Keratinocyte (primary cell): ENCODE measurements at regions not wholly inside any gene's neighbourhood (a gene's known extent, or its start where the extent isn't known, plus 50 kb on each side); places are given as distances from the start of the nearest gene placed in this dataset.

Experiments
- DNase-seq: peaks from one replicate; pipeline ENCODE4 v3.0.0-alpha.2; 2011; ENCODE audit warnings: low read depth, missing footprints, low spot score
- FAIRE-seq: peaks from 2 replicates; lab custom pipeline; 2011; peaks lifted over from hg19 to GRCh38; lab: Jason Lieb, UNC
- H2AFZ ChIP-seq: 2 replicates; pipeline ENCODE4 v1.6.0; 2012; ENCODE audit warnings: low read length, control low read depth, inconsistent platforms; ENCODE audit not compliant: control insufficient read depth
- H3K27ac ChIP-seq: 2 replicates; pipeline ENCODE4 v1.5.1; 2011; ENCODE audit warnings: low read length; ENCODE audit not compliant: control insufficient read depth, insufficient read depth
- H3K27me3 ChIP-seq: 3 replicates; pipeline ENCODE4 v1.6.0; 2011; ENCODE audit warnings: low read length; ENCODE audit not compliant: control insufficient read depth, insufficient read depth; ENCODE audit errors: extremely low read depth
- H3K36me3 ChIP-seq, 2 experiments: 2 replicates in 1 of 2; 3 replicates in 1 of 2; pipeline ENCODE4 v1.5.1; 2011; ENCODE audit warnings: low read length in 2 of 2, mild to moderate bottlenecking in 1 of 2; ENCODE audit not compliant: control insufficient read depth in 2 of 2, insufficient read depth in 2 of 2; ENCODE audit errors: extremely low read depth in 1 of 2
- H3K4me1 ChIP-seq: 3 replicates; pipeline ENCODE4 v1.5.1; 2011; ENCODE audit warnings: low read length; ENCODE audit not compliant: control insufficient read depth, insufficient read depth; ENCODE audit errors: extremely low read depth
- H3K4me2 ChIP-seq: 3 replicates; pipeline ENCODE4 v1.6.0; 2011; ENCODE audit warnings: low read depth, low read length; ENCODE audit not compliant: control insufficient read depth, insufficient read depth; ENCODE audit errors: extremely low read depth
- H3K4me3 ChIP-seq, 3 experiments: fragments of 200-600 bp in 1 of 3; sonication (generic) in 1 of 3; 2 replicates in 2 of 3; 3 replicates in 1 of 3; pipeline ENCODE4 v1.5.1; 2011 to 2016; ENCODE audit warnings: low read length in 3 of 3, mild to moderate bottlenecking in 3 of 3, control low read depth in 2 of 3, inconsistent platforms in 1 of 3, low read depth in 1 of 3, mixed read lengths in 1 of 3, mixed run types in 1 of 3, moderate library complexity in 1 of 3; ENCODE audit not compliant: control insufficient read depth in 2 of 3, insufficient read depth in 2 of 3; ENCODE audit errors: extremely low read depth in 1 of 3
- H3K79me2 ChIP-seq: 2 replicates; pipeline ENCODE4 v1.6.0; 2012; ENCODE audit warnings: low read length; ENCODE audit not compliant: control insufficient read depth, insufficient read depth
- H3K9ac ChIP-seq: 3 replicates; pipeline ENCODE4 v1.6.0; 2011; ENCODE audit warnings: low read length; ENCODE audit not compliant: control insufficient read depth, insufficient read depth; ENCODE audit errors: extremely low read depth
- H3K9me1 ChIP-seq: 3 replicates; pipeline ENCODE4 v1.6.0; 2011; ENCODE audit warnings: low read length; ENCODE audit not compliant: control insufficient read depth, insufficient read depth; ENCODE audit errors: extremely low read depth
- H3K9me3 ChIP-seq: 2 replicates; pipeline ENCODE4 v1.5.1; 2012; ENCODE audit warnings: low read depth, low read length; ENCODE audit not compliant: control insufficient read depth
- H4K20me1 ChIP-seq: 3 replicates; pipeline ENCODE4 v1.6.0; 2011; ENCODE audit warnings: low read length; ENCODE audit not compliant: control insufficient read depth, insufficient read depth; ENCODE audit errors: extremely low read depth
- CTCF ChIP-seq, 3 experiments: IDR thresholded peaks in 1 of 3; conservative IDR thresholded peaks in 1 of 3; optimal IDR thresholded peaks in 1 of 3; 2 replicates in 2 of 3; 3 replicates in 1 of 3; pipeline versions ENCODE3 to v1.5.1; 2011; ENCODE audit warnings: low read length in 3 of 3, mild to moderate bottlenecking in 3 of 3, moderate library complexity in 2 of 3, control low read depth in 1 of 3, inconsistent platforms in 1 of 3; ENCODE audit not compliant: insufficient read depth in 2 of 3; ENCODE audit errors: extremely low read depth in 1 of 3
- EZH2 ChIP-seq: IDR thresholded peaks from one replicate; pipeline ENCODE4 v1.6.1; 2012; ENCODE audit warnings: inconsistent platforms, mild to moderate bottlenecking, low read length, moderate library complexity
- dilution Hi-C: fragments of 300-500 bp; cut with MboI; formaldehyde crosslinking; loops from one replicate; pipeline ENCODE4 v1.7.0; 2020; ENCODE audit warnings: low sequenced_read_pairs; ENCODE audit not compliant: extremely low pct_ligation_motif_present

- TF ChIP-seq CTCF (optimal IDR thresholded peaks at IDR 0.05 in 1 of 3, IDR thresholded peaks at IDR 0.05 in 1 of 3, conservative IDR thresholded peaks at IDR 0.05 in 1 of 3; ENCODE audit: extremely low read depth in 1 of 3, insufficient read depth in 2 of 3, low read length in 3 of 3), result no peak
- no peak for TF ChIP-seq EZH2
- H3K4me1 ChIP-seq, result no peaks in the 10 kb centered on the region
- H3K79me2 ChIP-seq, result no peaks in the 10 kb centered on the region
- H3K9me3 ChIP-seq, result no peaks in the 10 kb centered on the region
- DNase-seq, result no peak
- peaks cover under 1% of the 10 kb centered on the region for H4K20me1 ChIP-seq
- H3K4me3 ChIP-seq, result no peak overlapping the region
- peaks cover 9% of the 10 kb centered on the region for H3K27me3 ChIP-seq
- dilution Hi-C loops, result no loop called here
- H3K9me1 ChIP-seq, result no peaks in the 10 kb centered on the region
- no peak overlapping the region for H3K4me2 ChIP-seq
- no peak overlapping the region for H3K27ac ChIP-seq
- FAIRE-seq, result no peak
- H3K36me3 ChIP-seq, result no peaks in the 10 kb centered on the region
- H2AFZ ChIP-seq, result no peak overlapping the region
- no peak overlapping the region for H3K9ac ChIP-seq
Measured at GRCh38 chr20:59519707-59520014, 84.7 kb upstream of the PHACTR3 start.

GRCh38 chr20:59520814-59521213, 83.5 kb upstream of the PHACTR3 start:
- Histone ChIP-seq H3K36me3 (no peaks in the 10 kb centered on the region), H3K79me2 (no peaks in the 10 kb centered on the region), H3K4me1 (no peaks in the 10 kb centered on the region), H3K27ac (no peak overlapping the region), H4K20me1 (no peaks in the 10 kb centered on the region), H2AFZ (no peak overlapping the region), H3K27me3 (peaks cover 6% of the 10 kb centered on the region), H3K4me2 (no peak overlapping the region), H3K4me3 (no peak overlapping the region), H3K9ac (no peak overlapping the region), H3K9me1 (no peaks in the 10 kb centered on the region), H3K9me3 (no peaks in the 10 kb centered on the region)
- dilution Hi-C loops, result no loop called here
- DNase-seq, result no peak
- TF ChIP-seq CTCF (optimal IDR thresholded peaks at IDR 0.05 in 1 of 3, IDR thresholded peaks at IDR 0.05 in 1 of 3, conservative IDR thresholded peaks at IDR 0.05 in 1 of 3; ENCODE audit: extremely low read depth in 1 of 3, insufficient read depth in 2 of 3, low read length in 3 of 3) (no peak), EZH2 (no peak)
- FAIRE-seq, result no peak
